ENCODE measurements at regions not wholly inside any gene's neighbourhood (a gene's known extent, or its start where the extent isn't known, plus 50 kb on each side); places are given as distances from the start of the nearest gene placed in this dataset.

DNA sequence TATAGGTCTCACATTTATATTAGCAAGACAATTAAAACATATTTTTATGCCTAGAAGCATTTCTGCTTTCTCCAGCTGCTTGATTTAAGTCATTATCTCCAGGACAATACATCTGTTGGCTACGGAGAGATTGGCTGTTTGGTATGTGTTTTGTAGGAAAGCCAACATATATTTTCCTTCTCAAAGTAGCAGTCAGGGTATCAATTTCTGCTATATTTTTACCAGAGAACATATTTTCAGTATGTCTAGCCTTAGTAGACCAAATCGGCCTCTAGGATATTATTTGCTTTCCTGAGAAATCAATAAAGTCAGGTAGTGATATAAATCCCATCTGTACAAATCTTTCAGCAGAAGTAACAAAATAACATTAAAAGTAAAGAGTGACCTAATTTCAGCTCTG is 150.0 kb upstream of the COL3A1 start:
- TF ChIP-seq, protein P1, sequence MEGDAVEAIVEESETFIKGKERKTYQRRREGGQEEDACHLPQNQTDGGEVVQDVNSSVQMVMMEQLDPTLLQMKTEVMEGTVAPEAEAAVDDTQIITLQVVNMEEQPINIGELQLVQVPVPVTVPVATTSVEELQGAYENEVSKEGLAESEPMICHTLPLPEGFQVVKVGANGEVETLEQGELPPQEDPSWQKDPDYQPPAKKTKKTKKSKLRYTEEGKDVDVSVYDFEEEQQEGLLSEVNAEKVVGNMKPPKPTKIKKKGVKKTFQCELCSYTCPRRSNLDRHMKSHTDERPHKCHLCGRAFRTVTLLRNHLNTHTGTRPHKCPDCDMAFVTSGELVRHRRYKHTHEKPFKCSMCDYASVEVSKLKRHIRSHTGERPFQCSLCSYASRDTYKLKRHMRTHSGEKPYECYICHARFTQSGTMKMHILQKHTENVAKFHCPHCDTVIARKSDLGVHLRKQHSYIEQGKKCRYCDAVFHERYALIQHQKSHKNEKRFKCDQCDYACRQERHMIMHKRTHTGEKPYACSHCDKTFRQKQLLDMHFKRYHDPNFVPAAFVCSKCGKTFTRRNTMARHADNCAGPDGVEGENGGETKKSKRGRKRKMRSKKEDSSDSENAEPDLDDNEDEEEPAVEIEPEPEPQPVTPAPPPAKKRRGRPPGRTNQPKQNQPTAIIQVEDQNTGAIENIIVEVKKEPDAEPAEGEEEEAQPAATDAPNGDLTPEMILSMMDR (IDR thresholded peaks at IDR 0.05; ENCODE audit: low read length, missing control alignments), result no peak
- no peak for DNase-seq (ENCODE audit: low read depth)

DNA sequence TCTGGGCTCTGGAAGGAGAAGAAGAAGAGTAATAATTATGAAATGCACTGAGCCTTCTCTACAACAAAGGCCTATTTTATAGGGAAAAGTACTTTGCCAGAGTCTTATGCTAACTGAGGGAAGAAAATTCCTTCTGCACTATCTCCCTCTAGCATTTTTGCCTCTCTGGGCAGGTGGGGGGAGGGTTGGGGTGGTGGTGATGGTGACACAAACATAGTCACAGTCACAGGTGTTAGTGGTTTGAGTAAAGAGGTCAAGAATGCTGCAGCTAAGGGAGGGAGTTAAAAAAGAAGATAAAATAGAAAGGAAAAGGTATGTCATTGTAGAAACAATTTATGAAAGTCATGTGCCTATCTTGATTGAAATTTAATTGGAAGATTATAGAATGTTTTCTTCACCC is 140.8 kb upstream of the COL3A1 start:
- H3K4me3 ChIP-seq (replicated peaks; ENCODE audit: low read depth, low read length), result no peak overlapping the region
- TF ChIP-seq, protein P1 (IDR thresholded peaks at IDR 0.05; ENCODE audit: low read length, missing control alignments), result no peak
- DNase-seq (ENCODE audit: low read depth), result no peak

More for the DNA sequence above, 150.0 kb upstream of the COL3A1 start:
- no peak overlapping the region for H3K4me3 ChIP-seq (replicated peaks; ENCODE audit: low read depth, low read length)

DNA sequence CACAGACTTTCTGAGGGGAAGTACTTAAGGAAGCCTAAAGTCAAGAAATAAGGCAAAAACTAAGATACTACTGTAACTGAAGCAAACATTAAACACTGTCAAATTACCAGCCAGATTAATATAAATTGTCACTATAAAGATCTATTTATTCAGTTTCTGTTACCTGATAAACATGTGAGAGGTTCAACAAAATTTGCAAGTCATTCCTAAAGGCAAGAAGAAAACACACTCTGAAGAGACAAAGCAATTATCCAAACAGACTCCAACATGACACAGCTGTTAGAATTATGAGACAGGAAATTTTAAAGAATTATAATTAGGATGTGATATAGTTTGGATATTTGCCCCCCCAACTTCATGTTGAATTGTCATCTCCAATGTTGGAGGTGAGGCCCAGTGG is 140.4 kb upstream of the COL3A1 start:
- H3K4me3 ChIP-seq (replicated peaks; ENCODE audit: low read depth, low read length), result no peak overlapping the region
- TF ChIP-seq, protein P1 (IDR thresholded peaks at IDR 0.05; ENCODE audit: low read length, missing control alignments), result no peak
- no peak for DNase-seq (ENCODE audit: low read depth)

DNA sequence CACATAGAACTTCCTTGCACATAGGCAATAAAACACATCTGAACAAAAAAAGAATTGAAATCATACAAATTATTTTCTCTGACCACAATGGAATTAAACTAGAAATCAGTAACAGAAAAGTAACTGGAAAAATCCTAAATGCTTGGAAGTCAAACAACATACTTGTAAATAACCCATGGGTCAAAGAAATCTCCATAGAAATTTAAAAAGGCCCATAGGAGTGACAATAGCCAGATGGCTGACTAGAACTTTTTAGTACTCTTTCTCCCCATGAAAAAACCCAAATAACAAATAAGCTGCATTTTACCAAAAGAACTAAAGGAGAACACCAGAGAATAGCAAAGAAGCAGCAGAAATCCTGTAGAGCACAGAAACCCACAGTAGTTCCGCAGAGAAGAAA is 139.2 kb upstream of the COL3A1 start:
- H3K4me3 ChIP-seq (replicated peaks; ENCODE audit: low read depth, low read length), result no peak overlapping the region
- DNase-seq (ENCODE audit: low read depth), result no peak
- TF ChIP-seq, protein P1 (IDR thresholded peaks at IDR 0.05; ENCODE audit: low read length, missing control alignments), result no peak

DNA sequence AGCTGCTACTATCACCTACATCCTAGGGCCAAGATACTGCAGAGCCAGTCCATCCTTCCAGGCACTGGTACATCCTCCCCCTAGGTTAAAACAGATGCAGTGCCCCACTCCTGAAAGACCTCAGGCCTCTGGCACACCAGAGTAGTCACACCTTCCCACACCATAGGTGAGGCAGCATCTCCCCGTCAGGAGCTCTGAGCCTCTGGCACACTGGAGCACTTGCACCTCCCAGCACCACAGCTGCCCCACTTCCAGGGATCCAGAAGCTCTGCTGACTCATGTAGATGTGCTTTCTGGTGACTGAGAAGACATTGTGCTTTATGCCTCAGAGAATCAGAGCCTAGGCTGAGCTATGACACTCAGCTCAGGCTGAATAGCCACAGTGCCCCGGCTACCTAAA is 138.4 kb upstream of the COL3A1 start:
- H3K4me3 ChIP-seq (replicated peaks; ENCODE audit: low read depth, low read length), result no peak overlapping the region
- DNase-seq (ENCODE audit: low read depth), result no peak
- TF ChIP-seq, protein P1 (IDR thresholded peaks at IDR 0.05; ENCODE audit: low read length, missing control alignments), result no peak

DNA sequence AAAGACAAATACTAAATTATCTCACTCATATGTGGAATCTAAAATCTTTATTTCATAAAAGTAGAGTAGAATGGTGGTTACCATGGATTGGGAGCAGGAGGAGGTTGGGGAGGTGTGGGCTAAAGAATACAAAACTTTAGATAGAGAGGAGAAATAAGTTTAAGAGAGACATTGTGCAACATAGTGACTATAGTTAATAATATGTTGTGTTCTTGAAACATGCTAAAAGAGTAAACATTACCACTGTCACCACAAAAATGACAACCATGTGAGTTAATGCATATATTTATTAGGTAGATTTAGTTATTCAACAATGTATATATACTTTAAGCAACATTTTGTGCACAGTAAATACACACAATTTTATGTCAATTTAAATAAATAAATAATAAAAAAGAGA is 128.5 kb upstream of the COL3A1 start:
- TF ChIP-seq, protein P1 (IDR thresholded peaks at IDR 0.05; ENCODE audit: low read length, missing control alignments), result no peak
- no peak overlapping the region for H3K4me3 ChIP-seq (replicated peaks; ENCODE audit: low read depth, low read length)

DNA sequence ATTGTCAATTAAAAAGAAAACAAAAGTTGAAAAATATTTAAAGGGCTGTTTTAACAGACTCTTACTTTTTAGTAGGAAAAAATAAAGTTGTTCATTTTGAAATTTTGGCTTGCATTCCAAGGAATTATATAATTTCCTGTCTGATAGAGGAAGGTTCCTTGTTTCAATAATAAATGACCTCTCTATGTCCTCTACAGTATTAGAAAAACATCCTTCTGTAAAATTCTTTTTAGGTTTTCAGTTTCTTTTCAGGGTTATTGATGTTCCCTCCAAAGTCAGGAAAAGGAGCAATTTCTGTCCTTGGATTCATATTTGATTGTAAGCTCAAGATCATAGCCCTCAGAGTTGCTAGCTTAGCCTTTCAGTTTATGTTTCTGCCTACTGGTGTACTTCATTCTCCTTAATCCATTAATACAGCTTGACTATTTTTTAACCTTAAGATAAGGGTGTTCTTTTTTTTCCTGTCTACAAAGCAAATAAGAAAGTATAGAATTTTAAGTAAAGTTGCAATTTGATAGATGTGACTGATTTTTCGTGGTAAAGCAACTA is 125.2 kb upstream of the COL3A1 start:
- peak; percentile 10 for DNase-seq (ENCODE audit: low read depth)
- no peak overlapping the region for H3K4me3 ChIP-seq (replicated peaks; ENCODE audit: low read depth, low read length)
- TF ChIP-seq, protein P1 (IDR thresholded peaks at IDR 0.05; ENCODE audit: low read length, missing control alignments), result no peak

More for the DNA sequence above, 128.5 kb upstream of the COL3A1 start:
- DNase-seq (ENCODE audit: low read depth), result peak; percentile 30
